GM12873 (cell line): ENCODE measurements at regions not wholly inside any gene's neighbourhood (a gene's known extent, or its start where the extent isn't known, plus 50 kb on each side); places are given as distances from the start of the nearest gene placed in this dataset.

Experiments
- CTCF ChIP-seq: IDR thresholded peaks from 2 replicates; pipeline ENCODE4 v1.5.1; 2012; ENCODE audit warnings: low read depth, mild to moderate bottlenecking, moderate library complexity, low read length, control low read depth; ENCODE audit not compliant: insufficient read depth; ENCODE audit errors: missing control alignments

- no peak for TF ChIP-seq CTCF
These were observed 458.2 kb upstream of the KLF6 start for GRCh38 chr10:4243169-4243568.

- TF ChIP-seq CTCF, result no peak
These were observed 457.6 kb upstream of the KLF6 start for GRCh38 chr10:4242561-4243035.

- TF ChIP-seq CTCF, result no peak
These were observed 456.8 kb upstream of the KLF6 start for GRCh38 chr10:4241724-4242345.

GRCh38 chr10:4240608-4241197, 455.7 kb upstream of the KLF6 start:
- TF ChIP-seq CTCF, result no peak

GRCh38 chr10:4239186-4239585, 454.2 kb upstream of the KLF6 start:
- TF ChIP-seq CTCF, result no peak

- TF ChIP-seq CTCF, result no peak
These were observed 449.7 kb upstream of the KLF6 start for GRCh38 chr10:4234661-4235060.

GRCh38 chr10:4231439-4231838, 446.4 kb upstream of the KLF6 start:
- TF ChIP-seq CTCF, result no peak

GRCh38 chr10:4230036-4230435, 445.0 kb upstream of the KLF6 start:
- no peak for TF ChIP-seq CTCF
